HEK293 (cell line): ENCODE measurements at regions not wholly inside any gene's neighbourhood (a gene's known extent, or its start where the extent isn't known, plus 50 kb on each side); places are given as distances from the start of the nearest gene placed in this dataset.

ENCODE experiments used
- CTCF ChIA-PET: fragments of 350-600 bp; formaldehyde crosslinking; extraction: SDS; loops from one replicate; lab custom pipeline; 2021; ENCODE audit warnings: antibody characterized with exemption; lab: Yijun Ruan, JAX
- POLR2A ChIA-PET: fragments of 300-600 bp; formaldehyde crosslinking; extraction: SDS; loops from one replicate; lab custom pipeline; 2020; ENCODE audit warnings: antibody characterized with exemption, inconsistent platforms; lab: Yijun Ruan, JAX
- H3K27ac ChIP-seq: fragments of 200-500 bp; sonication (Bioruptor generic); 2 replicates; pipeline ENCODE4 v1.5.1; 2014; ENCODE audit warnings: low read depth, low read length, control low read depth, inconsistent platforms; ENCODE audit errors: extremely low read depth
- H3K36me3 ChIP-seq, 2 experiments: fragments of 200-500 bp in 1 of 2; sonication (Bioruptor generic) in 1 of 2; 1 replicate in 1 of 2; 2 replicates in 1 of 2; pipeline ENCODE4 v1.5.1; 2014 to 2017; ENCODE audit warnings: inconsistent platforms in 2 of 2, low read length in 2 of 2; ENCODE audit not compliant: control insufficient read depth in 2 of 2, insufficient read depth in 1 of 2
- H3K4me1 ChIP-seq: fragments of 200-500 bp; sonication (Bioruptor generic); 2 replicates; pipeline ENCODE4 v1.5.1; 2014; ENCODE audit warnings: mild to moderate bottlenecking, low read length, inconsistent platforms; ENCODE audit not compliant: control insufficient read depth, insufficient read depth
- H3K4me3 ChIP-seq: 2 replicates; pipeline ENCODE4 v1.5.1; 2011; ENCODE audit warnings: low read depth, mild to moderate bottlenecking, control low read depth, low read length, moderate library complexity
- H3K9me3 ChIP-seq: fragments of 200-500 bp; sonication (Bioruptor generic); 2 replicates; pipeline ENCODE4 v1.5.1; 2014; ENCODE audit warnings: low read depth, low read length, inconsistent platforms; ENCODE audit not compliant: control insufficient read depth, insufficient read depth
- BCL11A ChIP-seq: fragments of 450-650 bp; formaldehyde crosslinking; IDR thresholded peaks from 2 replicates; pipeline ENCODE4 v1.5.1; 2016; ENCODE audit warnings: low read depth, missing biosample characterization, missing genetic modification characterization
- KLF16 ChIP-seq: fragments of 450-650 bp; formaldehyde crosslinking; IDR thresholded peaks from 2 replicates; pipeline ENCODE4 v1.5.1; 2017; ENCODE audit warnings: missing biosample characterization, missing genetic modification characterization
- KLF9 ChIP-seq: fragments of 450-650 bp; formaldehyde crosslinking; IDR thresholded peaks from 2 replicates; pipeline ENCODE4 v1.5.1; 2016; ENCODE audit warnings: missing biosample characterization, missing genetic modification characterization, low read depth
- MYNN ChIP-seq: fragments of 450-650 bp; formaldehyde crosslinking; IDR thresholded peaks from 2 replicates; pipeline ENCODE4 v1.5.1; 2016; ENCODE audit warnings: missing biosample characterization, missing genetic modification characterization, borderline replicate concordance
- SCRT1 ChIP-seq: fragments of 450-650 bp; formaldehyde crosslinking; IDR thresholded peaks from 2 replicates; pipeline ENCODE4 v1.5.1; 2016; ENCODE audit warnings: missing biosample characterization, missing genetic modification characterization, borderline replicate concordance
- SP3 ChIP-seq: fragments of 450-650 bp; formaldehyde crosslinking; IDR thresholded peaks from 2 replicates; pipeline ENCODE4 v1.5.1; 2016; ENCODE audit warnings: missing biosample characterization, missing genetic modification characterization
- WT1 ChIP-seq: fragments of 450-650 bp; formaldehyde crosslinking; IDR thresholded peaks from 2 replicates; pipeline ENCODE4 v1.5.1; 2016; ENCODE audit warnings: missing biosample characterization, missing genetic modification characterization
- ZBTB1 ChIP-seq: fragments of 450-650 bp; formaldehyde crosslinking; IDR thresholded peaks from 2 replicates; pipeline ENCODE4 v1.5.1; 2016; ENCODE audit warnings: missing biosample characterization, missing genetic modification characterization
- ZBTB21 ChIP-seq: fragments of 450-650 bp; formaldehyde crosslinking; IDR thresholded peaks from 2 replicates; pipeline ENCODE4 v1.5.1; 2017; ENCODE audit warnings: missing biosample characterization, missing genetic modification characterization
- ZEB2 ChIP-seq: fragments of 450-650 bp; formaldehyde crosslinking; IDR thresholded peaks from 2 replicates; pipeline ENCODE4 v1.5.1; 2016; ENCODE audit warnings: missing biosample characterization, missing genetic modification characterization
- ZNF112 ChIP-seq: fragments of 450-650 bp; formaldehyde crosslinking; IDR thresholded peaks from 2 replicates; pipeline ENCODE4 v1.5.0; 2017; ENCODE audit warnings: missing biosample characterization, missing genetic modification characterization
- ZNF311 ChIP-seq: fragments of 450-650 bp; formaldehyde crosslinking; IDR thresholded peaks from 2 replicates; pipeline ENCODE4 v1.5.1; 2017; ENCODE audit warnings: missing biosample characterization, missing genetic modification characterization, borderline replicate concordance
- ZNF350 ChIP-seq: fragments of 450-650 bp; formaldehyde crosslinking; IDR thresholded peaks from 2 replicates; pipeline ENCODE4 v1.5.0; 2017; ENCODE audit warnings: missing biosample characterization, mild to moderate bottlenecking, missing genetic modification characterization
- ZNF366 ChIP-seq: fragments of 450-650 bp; formaldehyde crosslinking; conservative IDR thresholded peaks from 2 replicates; pipeline ENCODE4 v1.5.1; 2016; ENCODE audit warnings: missing biosample characterization, missing genetic modification characterization
- ZNF473 ChIP-seq: fragments of 450-650 bp; formaldehyde crosslinking; IDR thresholded peaks from 2 replicates; pipeline ENCODE4 v1.5.1; 2017; ENCODE audit warnings: missing biosample characterization, missing genetic modification characterization
- ZNF561 ChIP-seq: fragments of 450-650 bp; IDR thresholded peaks from 2 replicates; pipeline ENCODE4 v1.5.1; 2018; ENCODE audit warnings: missing biosample characterization, missing genetic modification characterization, borderline replicate concordance
- ZNF600 ChIP-seq: fragments of 450-650 bp; formaldehyde crosslinking; IDR thresholded peaks from 2 replicates; pipeline ENCODE4 v1.5.1; 2016; ENCODE audit warnings: missing biosample characterization, missing genetic modification characterization
- ZNF624 ChIP-seq: fragments of 450-650 bp; formaldehyde crosslinking; IDR thresholded peaks from 2 replicates; pipeline ENCODE4 v1.5.1; 2017; ENCODE audit warnings: missing biosample characterization, missing genetic modification characterization
- ZNF664 ChIP-seq: fragments of 450-650 bp; formaldehyde crosslinking; IDR thresholded peaks from 2 replicates; pipeline ENCODE4 v1.5.1; 2016; ENCODE audit warnings: missing biosample characterization, missing genetic modification characterization
- ZNF701 ChIP-seq: fragments of 450-650 bp; formaldehyde crosslinking; IDR thresholded peaks from 2 replicates; pipeline ENCODE4 v1.5.1; 2016; ENCODE audit warnings: missing biosample characterization, missing genetic modification characterization
- ZNF747 ChIP-seq: fragments of 450-650 bp; formaldehyde crosslinking; IDR thresholded peaks from 2 replicates; pipeline ENCODE4 v1.5.1; 2016; ENCODE audit warnings: missing biosample characterization, missing genetic modification characterization
- ZSCAN4 ChIP-seq: fragments of 450-650 bp; formaldehyde crosslinking; IDR thresholded peaks from 2 replicates; pipeline ENCODE4 v1.5.1; 2017; ENCODE audit warnings: missing biosample characterization, missing genetic modification characterization
- TF ChIP-seq, protein P1 (sequence below): fragments of 450-650 bp; formaldehyde crosslinking; IDR thresholded peaks from 2 replicates; pipeline ENCODE4 v1.5.1; 2016; ENCODE audit warnings: missing biosample characterization, missing genetic modification characterization
- TF ChIP-seq, protein P2 (sequence below): fragments of 450-650 bp; formaldehyde crosslinking; IDR thresholded peaks from 2 replicates; pipeline ENCODE4 v1.5.1; 2016; ENCODE audit warnings: missing biosample characterization, missing genetic modification characterization

GRCh38 chrX:51035746-51036145 lies 125.2 kb downstream of the BMP15 start:
- Histone ChIP-seq H3K9me3 (no peaks in the 10 kb centered on the region), H3K4me1 (no peaks in the 10 kb centered on the region), H3K4me3 (no peak overlapping the region), H3K36me3 (no peaks in the 10 kb centered on the region), H3K27ac (no peak overlapping the region)
- CTCF ChIA-PET = no interaction called here
- no peak for TF ChIP-seq SCRT1 (tag by site-specific recombination)
- no peak for TF ChIP-seq ZNF112 (tag by site-specific recombination)
- no peak for TF ChIP-seq KLF16
- no peak for TF ChIP-seq ZEB2
- TF ChIP-seq ZNF350 (tag by site-specific recombination) = no peak
- TF ChIP-seq, protein P1, sequence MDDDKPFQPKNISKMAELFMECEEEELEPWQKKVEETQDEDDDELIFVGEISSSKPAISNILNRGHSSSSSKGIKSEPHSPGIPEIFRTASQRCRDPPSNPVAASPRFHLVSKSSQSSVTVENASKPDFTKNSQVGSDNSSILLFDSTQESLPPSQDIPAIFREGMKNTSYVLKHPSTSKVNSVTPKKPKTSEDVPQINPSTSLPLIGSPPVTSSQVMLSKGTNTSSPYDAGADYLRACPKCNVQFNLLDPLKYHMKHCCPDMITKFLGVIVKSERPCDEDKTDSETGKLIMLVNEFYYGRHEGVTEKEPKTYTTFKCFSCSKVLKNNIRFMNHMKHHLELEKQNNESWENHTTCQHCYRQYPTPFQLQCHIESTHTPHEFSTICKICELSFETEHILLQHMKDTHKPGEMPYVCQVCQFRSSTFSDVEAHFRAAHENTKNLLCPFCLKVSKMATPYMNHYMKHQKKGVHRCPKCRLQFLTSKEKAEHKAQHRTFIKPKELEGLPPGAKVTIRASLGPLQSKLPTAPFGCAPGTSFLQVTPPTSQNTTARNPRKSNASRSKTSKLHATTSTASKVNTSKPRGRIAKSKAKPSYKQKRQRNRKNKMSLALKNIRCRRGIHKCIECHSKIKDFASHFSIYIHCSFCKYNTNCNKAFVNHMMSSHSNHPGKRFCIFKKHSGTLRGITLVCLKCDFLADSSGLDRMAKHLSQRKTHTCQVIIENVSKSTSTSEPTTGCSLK (tag by site-specific recombination) = no peak
- no peak for TF ChIP-seq WT1
- no peak for TF ChIP-seq ZNF747 (tag by site-specific recombination)
- no peak for TF ChIP-seq SP3 (tag by site-specific recombination)
- TF ChIP-seq KLF9 (tag by site-specific recombination) = no peak
- TF ChIP-seq ZNF366 (tag by site-specific recombination) = no peak
- TF ChIP-seq BCL11A (tag by site-specific recombination) = no peak
- TF ChIP-seq ZNF561 (tag by site-specific recombination) = no peak
- no peak for TF ChIP-seq ZNF624 (tag by site-specific recombination)
- TF ChIP-seq ZSCAN4 (tag by site-specific recombination) = no peak
- TF ChIP-seq ZNF701 (tag by site-specific recombination) = no peak
- no peak for TF ChIP-seq ZNF664 (tag by site-specific recombination)
- POLR2A ChIA-PET = no interaction called here

DNA sequence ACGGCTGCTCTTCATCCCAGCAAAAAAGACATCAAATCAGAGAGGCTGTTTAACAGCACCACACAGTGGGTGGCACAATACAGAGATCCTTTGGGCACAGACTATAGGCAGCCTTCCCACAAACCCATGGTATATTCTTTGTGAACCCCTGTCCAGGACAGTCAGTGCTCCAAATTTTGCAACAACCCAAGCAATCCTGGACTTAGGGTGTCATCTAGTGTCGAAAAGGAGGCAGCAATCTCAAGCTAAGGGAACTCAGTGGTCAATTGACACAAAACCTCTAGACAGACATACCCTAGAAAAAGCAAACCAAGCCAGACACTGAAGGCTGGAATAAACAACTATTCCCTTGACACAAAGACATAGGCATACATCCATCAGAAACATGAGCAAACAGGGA lies 137.4 kb downstream of the BMP15 start:
- Histone ChIP-seq H3K4me3 (no peak overlapping the region), H3K4me1 (no peaks in the 10 kb centered on the region), H3K9me3 (no peaks in the 10 kb centered on the region), H3K27ac (no peak overlapping the region), H3K36me3 (no peaks in the 10 kb centered on the region)
- no peak for TF ChIP-seq ZBTB21 (tag by site-specific recombination)
- no peak for TF ChIP-seq ZBTB1 (tag by site-specific recombination)
- TF ChIP-seq, protein P2, sequence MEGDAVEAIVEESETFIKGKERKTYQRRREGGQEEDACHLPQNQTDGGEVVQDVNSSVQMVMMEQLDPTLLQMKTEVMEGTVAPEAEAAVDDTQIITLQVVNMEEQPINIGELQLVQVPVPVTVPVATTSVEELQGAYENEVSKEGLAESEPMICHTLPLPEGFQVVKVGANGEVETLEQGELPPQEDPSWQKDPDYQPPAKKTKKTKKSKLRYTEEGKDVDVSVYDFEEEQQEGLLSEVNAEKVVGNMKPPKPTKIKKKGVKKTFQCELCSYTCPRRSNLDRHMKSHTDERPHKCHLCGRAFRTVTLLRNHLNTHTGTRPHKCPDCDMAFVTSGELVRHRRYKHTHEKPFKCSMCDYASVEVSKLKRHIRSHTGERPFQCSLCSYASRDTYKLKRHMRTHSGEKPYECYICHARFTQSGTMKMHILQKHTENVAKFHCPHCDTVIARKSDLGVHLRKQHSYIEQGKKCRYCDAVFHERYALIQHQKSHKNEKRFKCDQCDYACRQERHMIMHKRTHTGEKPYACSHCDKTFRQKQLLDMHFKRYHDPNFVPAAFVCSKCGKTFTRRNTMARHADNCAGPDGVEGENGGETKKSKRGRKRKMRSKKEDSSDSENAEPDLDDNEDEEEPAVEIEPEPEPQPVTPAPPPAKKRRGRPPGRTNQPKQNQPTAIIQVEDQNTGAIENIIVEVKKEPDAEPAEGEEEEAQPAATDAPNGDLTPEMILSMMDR = 0 out of 2 replicates have a peak, but pooled peaks have one; percentile 16
- no peak for TF ChIP-seq ZNF600 (tag by site-specific recombination)
- no peak for TF ChIP-seq ZNF311 (tag by site-specific recombination)
- no peak for TF ChIP-seq ZNF473 (tag by site-specific recombination)
- TF ChIP-seq MYNN (tag by site-specific recombination) = no peak
- ChIA-PET CTCF (interaction anchor here (0.6 kb wide), 1 partner anchor 366 kb away, joined by 3 read pairs; no protein-coding TSS in a partner anchor), POLR2A (no interaction called here)
